Keratinocyte (primary cell): ENCODE measurements at regions not wholly inside any gene's neighbourhood (a gene's known extent, or its start where the extent isn't known, plus 50 kb on each side); places are given as distances from the start of the nearest gene placed in this dataset.

ENCODE experiments used
- CTCF ChIP-seq, 3 experiments: IDR thresholded peaks in 1 of 3; conservative IDR thresholded peaks in 1 of 3; optimal IDR thresholded peaks in 1 of 3; 2 replicates in 2 of 3; 3 replicates in 1 of 3; pipeline versions ENCODE3 to v1.5.1; 2011; ENCODE audit warnings: low read length in 3 of 3, mild to moderate bottlenecking in 3 of 3, moderate library complexity in 2 of 3, control low read depth in 1 of 3, inconsistent platforms in 1 of 3; ENCODE audit not compliant: insufficient read depth in 2 of 3; ENCODE audit errors: extremely low read depth in 1 of 3
- EZH2 ChIP-seq: IDR thresholded peaks from one replicate; pipeline ENCODE4 v1.6.1; 2012; ENCODE audit warnings: inconsistent platforms, mild to moderate bottlenecking, low read length, moderate library complexity

- TF ChIP-seq CTCF (optimal IDR thresholded peaks at IDR 0.05 in 1 of 3, IDR thresholded peaks at IDR 0.05 in 1 of 3, conservative IDR thresholded peaks at IDR 0.05 in 1 of 3; ENCODE audit: extremely low read depth in 1 of 3, insufficient read depth in 2 of 3, low read length in 3 of 3) (no peak), EZH2 (no peak)
Measured at GRCh38 chr10:108561649-108562048, 1361.7 kb downstream of the XPNPEP1 start.
